ENCODE measurements at regions not wholly inside any gene's neighbourhood (a gene's known extent, or its start where the extent isn't known, plus 50 kb on each side); places are given as distances from the start of the nearest gene placed in this dataset.

DNA sequence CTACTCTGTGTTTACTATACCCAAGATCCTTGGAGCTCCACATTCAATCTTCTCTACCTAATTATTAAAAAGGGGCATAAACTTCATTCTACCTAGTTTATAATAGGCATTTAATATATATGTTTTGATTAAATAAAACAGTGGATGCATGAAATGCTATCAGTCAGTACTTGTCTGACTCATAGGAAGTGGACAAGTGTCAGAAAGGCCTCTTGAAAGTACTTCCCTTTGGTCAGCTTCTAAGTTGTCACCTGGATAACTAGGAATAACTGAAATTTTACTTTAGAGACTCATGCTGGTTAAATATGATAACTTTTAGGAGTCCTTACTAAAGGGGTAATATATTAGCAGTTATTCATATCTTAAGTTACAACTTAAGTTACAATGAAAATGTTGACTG, 329.8 kb downstream of the KLF5 start:
- Histone ChIP-seq H3K9me3 (ENCODE audit: low read length) (no peaks in the 10 kb centered on the region), H3K9me2 (ENCODE audit: insufficient read depth, low read length) (no peaks in the 10 kb centered on the region)

GRCh38 chr13:73387318-73387717, 328.5 kb downstream of the KLF5 start:
- ChIA-PET CTCF (ENCODE audit: unreplicated experiment) (no interaction called here), POLR2A (interaction anchor here (0.6 kb wide), 2 partner anchors 22 to 126 kb away, joined by 3 to 5 read pairs; no protein-coding TSS in a partner anchor)
- Histone ChIP-seq H3K9me3 (ENCODE audit: low read length) (no peaks in the 10 kb centered on the region), H3K27ac (ENCODE audit: low read depth, low read length, poor library complexity, severe bottlenecking) (no peak overlapping the region), H3K4me1 (ENCODE audit: insufficient read depth, low read length, poor library complexity, severe bottlenecking) (no peaks in the 10 kb centered on the region), H2AFZ (ENCODE audit: low read length) (no peak overlapping the region), H3K4me2 (ENCODE audit: low read length) (no peak overlapping the region), H3K79me2 (ENCODE audit: insufficient read depth, low read depth, low read length) (no peaks in the 10 kb centered on the region), H3K9me2 (ENCODE audit: insufficient read depth, low read length) (no peaks in the 10 kb centered on the region), H4K20me1 (ENCODE audit: insufficient read depth, low read length) (no peaks in the 10 kb centered on the region; the same call in 1 of the 2 replicates), H3K36me3 (ENCODE audit: insufficient read depth, low read length) (no peaks in the 10 kb centered on the region), H3K4me3 (ENCODE audit: low read depth, low read length, poor library complexity, severe bottlenecking) (no peak overlapping the region)
- no TSS peak for BruUV-seq (replicated peaks)
- no peak for TF ChIP-seq EZH2phosphoT487 (IDR thresholded peaks at IDR 0.05; ENCODE audit: borderline replicate concordance, low read depth, low read length)
- no peak for TF ChIP-seq CTCF (conservative IDR thresholded peaks at IDR 0.05; ENCODE audit: low read length)
- DNase-seq (ENCODE audit: low spot score): no peak
- intact Hi-C loops (cut with micrococcal nuclease; ENCODE audit: unreplicated experiment): no loop called here

More for the DNA sequence above, 329.8 kb downstream of the KLF5 start:
- H4K20me1 ChIP-seq (ENCODE audit: insufficient read depth, low read length): no peaks in the 10 kb centered on the region; the same call in 1 of the 2 replicates
- no peak overlapping the region for H2AFZ ChIP-seq (ENCODE audit: low read length)
- H3K4me3 ChIP-seq (ENCODE audit: low read depth, low read length, poor library complexity, severe bottlenecking): no peak overlapping the region
- no peaks in the 10 kb centered on the region for H3K79me2 ChIP-seq (ENCODE audit: insufficient read depth, low read depth, low read length)
- intact Hi-C loops (cut with micrococcal nuclease; ENCODE audit: unreplicated experiment): no loop called here
- H3K36me3 ChIP-seq (ENCODE audit: insufficient read depth, low read length): no peaks in the 10 kb centered on the region
- no peak for TF ChIP-seq EZH2phosphoT487 (IDR thresholded peaks at IDR 0.05; ENCODE audit: borderline replicate concordance, low read depth, low read length)
- no peak for TF ChIP-seq CTCF (conservative IDR thresholded peaks at IDR 0.05; ENCODE audit: low read length)
- no peaks in the 10 kb centered on the region for H3K4me1 ChIP-seq (ENCODE audit: insufficient read depth, low read length, poor library complexity, severe bottlenecking)
- no peak overlapping the region for H3K27ac ChIP-seq (ENCODE audit: low read depth, low read length, poor library complexity, severe bottlenecking)
- no peak for DNase-seq (ENCODE audit: low spot score)
- ChIA-PET CTCF (ENCODE audit: unreplicated experiment) (no interaction called here), POLR2A (interaction anchor here (0.7 kb wide), 2 partner anchors 33 to 1742 kb away, joined by 3 to 4 read pairs; no protein-coding TSS in a partner anchor)
- no peak overlapping the region for H3K4me2 ChIP-seq (ENCODE audit: low read length)
- BruUV-seq (replicated peaks): no TSS peak

DNA sequence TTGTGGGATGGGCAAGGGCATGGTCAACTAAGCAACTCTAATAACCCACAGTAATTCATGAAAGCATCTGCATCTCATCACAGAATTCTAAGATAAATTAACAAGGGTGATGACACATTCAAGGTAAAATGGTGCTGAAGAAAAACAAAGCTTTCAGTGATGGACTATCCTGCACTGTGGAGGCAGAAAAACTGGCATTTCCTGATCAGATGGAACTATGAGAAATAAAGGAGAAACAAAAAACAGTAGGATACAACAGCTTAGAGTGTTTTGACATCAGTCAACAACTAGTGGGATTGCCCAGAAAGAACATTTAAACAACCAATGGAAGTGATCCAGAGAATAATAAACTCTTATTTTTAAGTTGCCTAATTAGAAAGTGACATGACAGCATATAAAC, 327.0 kb downstream of the KLF5 start:
- CTCF ChIA-PET (ENCODE audit: unreplicated experiment): no interaction called here
- intact Hi-C loops (cut with micrococcal nuclease; ENCODE audit: unreplicated experiment): no loop called here

More for the DNA sequence above, 327.0 kb downstream of the KLF5 start:
- Histone ChIP-seq H3K9me3 (ENCODE audit: low read length) (no peaks in the 10 kb centered on the region), H3K27ac (ENCODE audit: low read depth, low read length, poor library complexity, severe bottlenecking) (no peak overlapping the region), H3K79me2 (ENCODE audit: insufficient read depth, low read depth, low read length) (no peaks in the 10 kb centered on the region), H3K36me3 (ENCODE audit: insufficient read depth, low read length) (no peaks in the 10 kb centered on the region), H4K20me1 (ENCODE audit: insufficient read depth, low read length) (no peaks in the 10 kb centered on the region), H3K4me3 (ENCODE audit: low read depth, low read length, poor library complexity, severe bottlenecking) (no peak overlapping the region), H3K4me1 (ENCODE audit: insufficient read depth, low read length, poor library complexity, severe bottlenecking) (no peaks in the 10 kb centered on the region), H2AFZ (ENCODE audit: low read length) (no peak overlapping the region), H3K4me2 (ENCODE audit: low read length) (no peak overlapping the region), H3K9me2 (ENCODE audit: insufficient read depth, low read length) (no peaks in the 10 kb centered on the region)
- TF ChIP-seq CTCF (conservative IDR thresholded peaks at IDR 0.05; ENCODE audit: low read length) (no peak), EZH2phosphoT487 (IDR thresholded peaks at IDR 0.05; ENCODE audit: borderline replicate concordance, low read depth, low read length) (no peak)
- no TSS peak for BruUV-seq (replicated peaks)
- POLR2A ChIA-PET: no interaction called here
- DNase-seq (ENCODE audit: low spot score): no peak
